ENCODE measurements at regions not wholly inside any gene's neighbourhood (a gene's known extent, or its start where the extent isn't known, plus 50 kb on each side); places are given as distances from the start of the nearest gene placed in this dataset.
"Not testable (repeated sequence)": the region's sequence is repeated elsewhere in the genome, so short reads cannot be mapped to it uniquely, and the experiment has no call there.

- no peaks in the 10 kb centered on the region for H3K36me3 ChIP-seq (ENCODE audit: control insufficient read depth in 2 of 2, extremely low read depth in 1 of 2, insufficient read depth in 1 of 2, low read length in 1 of 2)
- ChIA-PET CTCF (no interaction called here), POLR2A (no interaction called here)
- no peak for DNase-seq
- ATAC-seq (replicated peaks in 1 of 4), result no peak
- peaks cover 0 to 2% of the 10 kb centered on the region in 2 experiments for H3K27me3 ChIP-seq (replicated peaks in 1 of 2; ENCODE audit: control insufficient read depth in 2 of 2, extremely low read depth in 1 of 2, insufficient read depth in 2 of 2, low read length in 1 of 2)
- WGBS (ENCODE audit: insufficient coverage), result no CpG with 5 or more reads among the region's 2 CpGs
- no peak overlapping the region for H3K27ac ChIP-seq (ENCODE audit: low read length)
- no peaks in the 10 kb centered on the region for H3K4me1 ChIP-seq (ENCODE audit: control insufficient read depth in 1 of 2, extremely low read depth in 1 of 2, insufficient read depth in 2 of 2, low read length in 2 of 2)
- no peaks in the 10 kb centered on the region for H3K9me3 ChIP-seq
- no peaks in the 10 kb centered on the region for H3K36me3 Mint-ChIP-seq
- peaks cover 2 to 12% (median 3%) of the 10 kb centered on the region in 3 donors for H3K9me3 Mint-ChIP-seq
- no peak overlapping the region for H3K4me3 Mint-ChIP-seq
- H3K27me3 Mint-ChIP-seq, result peaks cover 2 to 4% of the 10 kb centered on the region in 2 donors
- H3K4me3 ChIP-seq (ENCODE audit: control insufficient read depth in 1 of 2, extremely low read depth in 1 of 2, low read length in 1 of 2), result no peak overlapping the region
- H3K27ac Mint-ChIP-seq, result no peak overlapping the region
- H3K4me1 Mint-ChIP-seq, result no peaks in the 10 kb centered on the region
Measured at GRCh38 chr18:22585821-22586220, 168.1 kb upstream of the CTAGE1 start.

- no peaks in the 10 kb centered on the region for H3K4me1 ChIP-seq (ENCODE audit: control insufficient read depth in 1 of 2, extremely low read depth in 1 of 2, insufficient read depth in 2 of 2, low read length in 2 of 2)
- no peak for DNase-seq
- H3K4me1 Mint-ChIP-seq, result no peaks in the 10 kb centered on the region
- H3K36me3 Mint-ChIP-seq, result no peaks in the 10 kb centered on the region
- no peak overlapping the region for H3K4me3 Mint-ChIP-seq
- no peak overlapping the region for H3K27ac Mint-ChIP-seq
- no peaks in the 10 kb centered on the region for H3K27me3 ChIP-seq (replicated peaks in 1 of 2; ENCODE audit: control insufficient read depth in 2 of 2, extremely low read depth in 1 of 2, insufficient read depth in 2 of 2, low read length in 1 of 2)
- peaks cover 0 to 4% of the 10 kb centered on the region in 2 donors for H3K27me3 Mint-ChIP-seq
- H3K36me3 ChIP-seq (ENCODE audit: control insufficient read depth in 2 of 2, extremely low read depth in 1 of 2, insufficient read depth in 1 of 2, low read length in 1 of 2), result no peaks in the 10 kb centered on the region
- WGBS (ENCODE audit: insufficient coverage), result no CpG with 5 or more reads among the region's 1 CpG
- POLR2A ChIA-PET, result no interaction called here
- ATAC-seq (replicated peaks in 1 of 4), result no peak
- no peaks in the 10 kb centered on the region for H3K9me3 ChIP-seq
- CTCF ChIA-PET, result no interaction called here
- no peak overlapping the region for H3K27ac ChIP-seq (ENCODE audit: low read length)
- peaks cover 2 to 12% (median 10%) of the 10 kb centered on the region in 3 donors for H3K9me3 Mint-ChIP-seq
- H3K4me3 ChIP-seq (ENCODE audit: control insufficient read depth in 1 of 2, extremely low read depth in 1 of 2, low read length in 1 of 2), result no peak overlapping the region
Measured at GRCh38 chr18:22591222-22591621, 173.5 kb upstream of the CTAGE1 start.

- Mint-ChIP-seq H3K4me1 (no peaks in the 10 kb centered on the region), H3K9me3 (peaks cover 0 to 12% (median 0%) of the 10 kb centered on the region in 3 donors), H3K36me3 (no peaks in the 10 kb centered on the region), H3K27ac (no peak overlapping the region), H3K4me3 (no peak overlapping the region), H3K27me3 (peaks cover 0 to 6% of the 10 kb centered on the region in 2 donors)
- ATAC-seq (replicated peaks in 1 of 4), result no peak
- CTCF ChIA-PET, result no interaction called here
- no peak for DNase-seq
- WGBS (ENCODE audit: insufficient coverage), result 12% methylated on average over 4 of the region's 4 CpGs
- Histone ChIP-seq H3K27me3 (replicated peaks in 1 of 2; ENCODE audit: control insufficient read depth in 2 of 2, extremely low read depth in 1 of 2, insufficient read depth in 2 of 2, low read length in 1 of 2) (no peaks in the 10 kb centered on the region), H3K4me3 (ENCODE audit: control insufficient read depth in 1 of 2, extremely low read depth in 1 of 2, low read length in 1 of 2) (no peak overlapping the region), H3K27ac (ENCODE audit: low read length) (no peak overlapping the region), H3K9me3 (no peaks in the 10 kb centered on the region), H3K4me1 (ENCODE audit: control insufficient read depth in 1 of 2, extremely low read depth in 1 of 2, insufficient read depth in 2 of 2, low read length in 2 of 2) (no peaks in the 10 kb centered on the region), H3K36me3 (ENCODE audit: control insufficient read depth in 2 of 2, extremely low read depth in 1 of 2, insufficient read depth in 1 of 2, low read length in 1 of 2) (no peaks in the 10 kb centered on the region)
- POLR2A ChIA-PET, result no interaction called here
Measured at GRCh38 chr18:22594155-22594690, 176.5 kb upstream of the CTAGE1 start.

- 80% methylated on average over 4 of the region's 5 CpGs for WGBS (ENCODE audit: insufficient coverage)
- no peaks in the 10 kb centered on the region for H3K36me3 Mint-ChIP-seq
- ATAC-seq (replicated peaks in 1 of 4) (no peak), DNase-seq (no peak)
- no peak overlapping the region for H3K4me3 Mint-ChIP-seq
- ChIA-PET POLR2A (no interaction called here), CTCF (no interaction called here)
- no peaks in the 10 kb centered on the region for H3K4me1 Mint-ChIP-seq
- H3K27ac Mint-ChIP-seq, result no peak overlapping the region
- Histone ChIP-seq H3K27ac (ENCODE audit: low read length) (no peak overlapping the region), H3K4me3 (ENCODE audit: control insufficient read depth in 1 of 2, extremely low read depth in 1 of 2, low read length in 1 of 2) (no peak overlapping the region), H3K36me3 (ENCODE audit: control insufficient read depth in 2 of 2, extremely low read depth in 1 of 2, insufficient read depth in 1 of 2, low read length in 1 of 2) (no peaks in the 10 kb centered on the region), H3K9me3 (no peaks in the 10 kb centered on the region), H3K4me1 (ENCODE audit: control insufficient read depth in 1 of 2, extremely low read depth in 1 of 2, insufficient read depth in 2 of 2, low read length in 2 of 2) (no peaks in the 10 kb centered on the region), H3K27me3 (replicated peaks in 1 of 2; ENCODE audit: control insufficient read depth in 2 of 2, extremely low read depth in 1 of 2, insufficient read depth in 2 of 2, low read length in 1 of 2) (peaks cover 0 to 2% of the 10 kb centered on the region in 2 experiments)
- peaks cover 5 to 9% of the 10 kb centered on the region in 2 donors for H3K27me3 Mint-ChIP-seq
- peaks cover 2 to 7% (median 4%) of the 10 kb centered on the region in 3 donors for H3K9me3 Mint-ChIP-seq
Measured at GRCh38 chr18:22601481-22601880, 183.8 kb upstream of the CTAGE1 start.

GRCh38 chr18:22602456-22602855 lies 184.7 kb upstream of the CTAGE1 start:
- H3K27me3 ChIP-seq (replicated peaks in 1 of 2; ENCODE audit: control insufficient read depth in 2 of 2, extremely low read depth in 1 of 2, insufficient read depth in 2 of 2, low read length in 1 of 2); H3K36me3 Mint-ChIP-seq; H3K9me3 Mint-ChIP-seq; ATAC-seq (replicated peaks in 1 of 4); H3K4me3 Mint-ChIP-seq; POLR2A ChIA-PET; H3K27ac ChIP-seq (ENCODE audit: low read length); H3K36me3 ChIP-seq (ENCODE audit: control insufficient read depth in 2 of 2, extremely low read depth in 1 of 2, insufficient read depth in 1 of 2, low read length in 1 of 2); DNase-seq; H3K4me1 Mint-ChIP-seq; H3K4me1 ChIP-seq (ENCODE audit: control insufficient read depth in 1 of 2, extremely low read depth in 1 of 2, insufficient read depth in 2 of 2, low read length in 2 of 2); CTCF ChIA-PET; H3K9me3 ChIP-seq; H3K4me3 ChIP-seq (ENCODE audit: control insufficient read depth in 1 of 2, extremely low read depth in 1 of 2, low read length in 1 of 2); H3K27ac Mint-ChIP-seq: not testable (repeated sequence)
- H3K27me3 Mint-ChIP-seq, result peaks cover 9 to 13% of the 10 kb centered on the region in 2 donors
- no CpG with 5 or more reads among the region's 3 CpGs for WGBS (ENCODE audit: insufficient coverage)

- POLR2A ChIA-PET, result no interaction called here
- Histone ChIP-seq H3K27me3 (replicated peaks in 1 of 2; ENCODE audit: control insufficient read depth in 2 of 2, extremely low read depth in 1 of 2, insufficient read depth in 2 of 2, low read length in 1 of 2) (peaks cover 0 to 14% of the 10 kb centered on the region in 2 experiments), H3K4me3 (ENCODE audit: control insufficient read depth in 1 of 2, extremely low read depth in 1 of 2, low read length in 1 of 2) (no peak overlapping the region), H3K4me1 (ENCODE audit: control insufficient read depth in 1 of 2, extremely low read depth in 1 of 2, insufficient read depth in 2 of 2, low read length in 2 of 2) (no peaks in the 10 kb centered on the region), H3K36me3 (ENCODE audit: control insufficient read depth in 2 of 2, extremely low read depth in 1 of 2, insufficient read depth in 1 of 2, low read length in 1 of 2) (no peaks in the 10 kb centered on the region), H3K27ac (ENCODE audit: low read length) (no peak overlapping the region), H3K9me3 (no peaks in the 10 kb centered on the region)
- Mint-ChIP-seq H3K4me1 (no peaks in the 10 kb centered on the region), H3K36me3 (no peaks in the 10 kb centered on the region), H3K4me3 (no peak overlapping the region), H3K27me3 (peaks cover 9 to 14% of the 10 kb centered on the region in 2 donors), H3K27ac (no peak overlapping the region), H3K9me3 (peaks cover 2 to 7% (median 4%) of the 10 kb centered on the region in 3 donors)
- DNase-seq (no peak), ATAC-seq (replicated peaks in 1 of 4) (no peak)
- CTCF ChIA-PET, result no interaction called here
Measured at GRCh38 chr18:22603902-22604301, 186.2 kb upstream of the CTAGE1 start.

GRCh38 chr18:22604390-22604985 lies 186.8 kb upstream of the CTAGE1 start:
- no peaks in the 10 kb centered on the region for H3K36me3 ChIP-seq (ENCODE audit: control insufficient read depth in 2 of 2, extremely low read depth in 1 of 2, insufficient read depth in 1 of 2, low read length in 1 of 2)
- Mint-ChIP-seq H3K27me3 (peaks cover 9 to 12% of the 10 kb centered on the region in 2 donors), H3K4me3 (no peak overlapping the region), H3K27ac (no peak overlapping the region), H3K36me3 (no peaks in the 10 kb centered on the region), H3K4me1 (no peaks in the 10 kb centered on the region), H3K9me3 (peaks cover 0 to 7% (median 2%) of the 10 kb centered on the region in 3 donors)
- H3K4me3 ChIP-seq (ENCODE audit: control insufficient read depth in 1 of 2, extremely low read depth in 1 of 2, low read length in 1 of 2), result no peak overlapping the region
- ChIA-PET CTCF (no interaction called here), POLR2A (no interaction called here)
- H3K4me1 ChIP-seq (ENCODE audit: control insufficient read depth in 1 of 2, extremely low read depth in 1 of 2, insufficient read depth in 2 of 2, low read length in 2 of 2), result no peaks in the 10 kb centered on the region
- 78% methylated on average over 10 of the region's 10 CpGs for WGBS (ENCODE audit: insufficient coverage)
- peaks cover 0 to 14% of the 10 kb centered on the region in 2 experiments for H3K27me3 ChIP-seq (replicated peaks in 1 of 2; ENCODE audit: control insufficient read depth in 2 of 2, extremely low read depth in 1 of 2, insufficient read depth in 2 of 2, low read length in 1 of 2)
- no peak overlapping the region for H3K27ac ChIP-seq (ENCODE audit: low read length)
- H3K9me3 ChIP-seq, result no peaks in the 10 kb centered on the region
- no peak for ATAC-seq (replicated peaks in 1 of 4)
- DNase-seq, result no peak
